Endothelial cell of umbilical vein (primary cell): ENCODE measurements at regions not wholly inside any gene's neighbourhood (a gene's known extent, or its start where the extent isn't known, plus 50 kb on each side); places are given as distances from the start of the nearest gene placed in this dataset.

ENCODE experiments used
- BruUV-seq: library from RNA; stranded (reverse); fragments of 400-500 nt; replicated peaks from 2 replicates; lab custom pipeline; 2021; lab: Mats Ljungman, UMichigan
- CTCF ChIA-PET: fragments of 300-600, 350-600 bp; sonication (Branson Sonifier 250); formaldehyde crosslinking; loops from one replicate; lab custom pipeline; 2021; ENCODE audit warnings: antibody characterized with exemption, inconsistent platforms; lab: Charles Lee
- POLR2A ChIA-PET: fragments of 300-600, 350-600 bp; sonication (Branson Sonifier 250); formaldehyde crosslinking; loops from one replicate; lab custom pipeline; 2021; ENCODE audit warnings: antibody characterized with exemption, inconsistent platforms; lab: Charles Lee
- DNase-seq: peaks from one replicate; pipeline ENCODE4 v3.0.0-alpha.2; 2011; ENCODE audit warnings: low read depth, low spot score
- FAIRE-seq: peaks from 2 replicates; lab custom pipeline; 2011; peaks lifted over from hg19 to GRCh38; lab: Jason Lieb, UNC
- H2AFZ ChIP-seq: 2 replicates; pipeline ENCODE4 v1.6.0; 2012; ENCODE audit warnings: low read depth, low read length, control low read depth, inconsistent platforms
- H3K27ac ChIP-seq: 2 replicates; pipeline ENCODE4 v1.5.1; 2011; ENCODE audit warnings: low read depth, mild to moderate bottlenecking, control low read depth, low read length, moderate library complexity; ENCODE audit not compliant: insufficient read depth
- H3K27me3 ChIP-seq, 2 experiments: 2 replicates each; pipeline versions ENCODE4 v1.6.0 to v1.6.1; 2011; ENCODE audit warnings: low read length in 2 of 2, mixed read lengths in 1 of 2; ENCODE audit not compliant: control insufficient read depth in 2 of 2, insufficient read depth in 2 of 2
- H3K36me3 ChIP-seq, 2 experiments: 2 replicates in 1 of 2; 3 replicates in 1 of 2; pipeline ENCODE4 v1.5.1; 2011; ENCODE audit warnings: low read length in 2 of 2, mild to moderate bottlenecking in 1 of 2, moderate library complexity in 1 of 2; ENCODE audit not compliant: control insufficient read depth in 2 of 2, insufficient read depth in 2 of 2; ENCODE audit errors: extremely low read depth in 1 of 2
- H3K4me1 ChIP-seq: 3 replicates; pipeline ENCODE4 v1.5.1; 2011; ENCODE audit warnings: mild to moderate bottlenecking, low read length; ENCODE audit not compliant: control insufficient read depth, insufficient read depth; ENCODE audit errors: extremely low read depth
- H3K4me2 ChIP-seq: 2 replicates; pipeline ENCODE4 v1.6.1; 2011; ENCODE audit warnings: low read length, control low read depth, mixed read lengths; ENCODE audit not compliant: insufficient read depth
- H3K4me3 ChIP-seq, 3 experiments: fragments of 200-600 bp in 1 of 3; sonication (generic), shearing (Covaris generic) in 1 of 3; replicated peaks in 1 of 3; 2 replicates each; pipeline ENCODE4 v1.5.1; 2011 to 2016; ENCODE audit warnings: control low read depth in 3 of 3, low read length in 3 of 3, mild to moderate bottlenecking in 2 of 3, inconsistent platforms in 1 of 3, low read depth in 1 of 3, moderate library complexity in 1 of 3; ENCODE audit not compliant: insufficient read depth in 1 of 3
- H3K79me2 ChIP-seq: 2 replicates; pipeline ENCODE4 v1.6.0; 2012; ENCODE audit warnings: low read length, inconsistent platforms; ENCODE audit not compliant: control insufficient read depth, insufficient read depth
- H3K9ac ChIP-seq: replicated peaks from 2 replicates; pipeline ENCODE3; 2011; ENCODE audit warnings: low read length, control low read depth; ENCODE audit not compliant: insufficient read depth; ENCODE audit errors: extremely low read depth
- H3K9me1 ChIP-seq: replicated peaks from 3 replicates; pipeline ENCODE4 v1.6.0; 2011; ENCODE audit warnings: mild to moderate bottlenecking, low read length; ENCODE audit not compliant: control insufficient read depth, insufficient read depth; ENCODE audit errors: extremely low read depth
- H3K9me3 ChIP-seq: replicated peaks from 2 replicates; pipeline ENCODE4 v1.5.1; 2012; ENCODE audit warnings: low read length, inconsistent platforms; ENCODE audit not compliant: control insufficient read depth, insufficient read depth
- H4K20me1 ChIP-seq: replicated peaks from 2 replicates; pipeline ENCODE3; 2011; ENCODE audit warnings: mild to moderate bottlenecking, low read length; ENCODE audit not compliant: control insufficient read depth, insufficient read depth; ENCODE audit errors: extremely low read depth
- EZH2 ChIP-seq: IDR thresholded peaks from 2 replicates; pipeline ENCODE4 v1.6.1; 2012; ENCODE audit warnings: borderline replicate concordance, low read depth, mild to moderate bottlenecking, moderate library complexity, low read length, inconsistent platforms; ENCODE audit not compliant: severe bottlenecking
- FOS ChIP-seq: IDR thresholded peaks from 2 replicates; pipeline ENCODE4 v1.6.1; 2011; ENCODE audit warnings: mild to moderate bottlenecking, low read length, moderate library complexity, borderline replicate concordance; ENCODE audit not compliant: insufficient read depth
- GATA2 ChIP-seq: IDR thresholded peaks from 2 replicates; pipeline ENCODE4 v1.7.0; 2011; ENCODE audit warnings: low read depth, mild to moderate bottlenecking, moderate library complexity, mixed read lengths, low read length; ENCODE audit not compliant: insufficient read length, insufficient read depth
- JUN ChIP-seq: IDR thresholded peaks from 2 replicates; pipeline ENCODE4 v1.6.1; 2011; ENCODE audit warnings: borderline replicate concordance, low read depth; ENCODE audit not compliant: insufficient read length, insufficient read depth
- POLR2A ChIP-seq: IDR thresholded peaks from 2 replicates; pipeline ENCODE4 v1.6.1; 2012; ENCODE audit warnings: low read depth, mild to moderate bottlenecking, control low read depth, low read length
- POLR2AphosphoS5 ChIP-seq: IDR thresholded peaks from 2 replicates; pipeline ENCODE4 v1.6.1; 2012; ENCODE audit warnings: low read depth, mild to moderate bottlenecking, control low read depth, low read length, moderate library complexity; ENCODE audit not compliant: insufficient read depth
- dilution Hi-C: fragments of 300-500 bp; cut with MboI; formaldehyde crosslinking; loops from one replicate; pipeline ENCODE4 v1.15.0; 2019; ENCODE audit warnings: low sequenced_read_pairs; ENCODE audit not compliant: extremely low pct_ligation_motif_present
- intact Hi-C: fragments of 100-400 bp; cut with micrococcal nuclease; formaldehyde crosslinking; loops from one replicate; pipeline ENCODE4 v1.10.0; 2022
- TF ChIP-seq, protein P1 (sequence below), 2 donors: IDR thresholded peaks; 1 replicate in 1 of 2; 2 replicates in 1 of 2; pipeline ENCODE4 v1.5.1; 2011; ENCODE audit warnings: low read length in 2 of 2, mild to moderate bottlenecking in 2 of 2, moderate library complexity in 2 of 2, control low read depth in 1 of 2, inconsistent platforms in 1 of 2, low read depth in 1 of 2; ENCODE audit not compliant: insufficient read depth in 1 of 2; ENCODE audit errors: extremely low read depth in 1 of 2
- TF ChIP-seq, protein P2 (sequence below): IDR thresholded peaks from 2 replicates; pipeline ENCODE4 v1.6.1; 2011; ENCODE audit not compliant: insufficient read depth, insufficient read length

DNA sequence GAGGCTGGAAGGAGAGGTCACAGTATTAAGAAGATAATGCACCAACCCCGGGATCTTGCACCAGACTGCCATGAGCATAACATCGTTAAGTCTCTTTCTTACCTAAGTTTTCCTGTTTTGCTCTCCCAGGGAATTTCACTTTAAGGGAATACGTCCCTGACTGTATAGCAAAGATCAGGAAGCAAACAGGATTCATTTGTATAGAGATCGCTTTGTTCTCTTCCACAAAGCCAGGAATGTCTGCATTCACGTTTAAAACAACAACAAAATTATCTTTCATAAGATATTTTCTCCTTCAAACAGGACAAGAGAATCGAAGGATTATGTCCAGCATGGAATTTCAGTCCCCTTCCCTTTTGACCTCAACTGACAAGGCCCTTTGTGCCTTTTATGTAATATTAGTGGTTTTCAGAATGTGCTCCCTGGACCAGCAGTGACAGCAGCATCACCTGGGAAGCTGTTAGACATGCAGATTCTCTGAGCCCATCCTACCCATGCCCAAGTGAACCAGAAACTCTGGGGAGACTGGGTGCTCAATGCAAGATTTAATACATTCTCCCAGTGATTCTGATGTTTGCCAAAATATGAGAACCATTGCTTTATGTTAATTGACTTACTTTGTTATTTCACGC lies 286.3 kb downstream of the FGFR2 start:
- intact Hi-C loops (no loop called here), dilution Hi-C loops (no loop called here)
- Histone ChIP-seq H3K36me3 (no peaks in the 10 kb centered on the region), H4K20me1 (no peaks in the 10 kb centered on the region), H3K4me1 (no peaks in the 10 kb centered on the region), H3K79me2 (no peaks in the 10 kb centered on the region), H3K9me1 (no peaks in the 10 kb centered on the region), H3K27ac (no peak overlapping the region), H3K4me3 (no peak overlapping the region), H3K9ac (no peak overlapping the region), H3K4me2 (no peak overlapping the region), H2AFZ (no peak overlapping the region), H3K27me3 (no peaks in the 10 kb centered on the region), H3K9me3 (no peaks in the 10 kb centered on the region)
- POLR2A ChIA-PET = no interaction called here
- BruUV-seq = no TSS peak
- TF ChIP-seq POLR2AphosphoS5 (no peak), GATA2 (no peak), FOS (no peak), EZH2 (no peak), JUN (no peak), POLR2A (no peak)
- TF ChIP-seq, protein P1, sequence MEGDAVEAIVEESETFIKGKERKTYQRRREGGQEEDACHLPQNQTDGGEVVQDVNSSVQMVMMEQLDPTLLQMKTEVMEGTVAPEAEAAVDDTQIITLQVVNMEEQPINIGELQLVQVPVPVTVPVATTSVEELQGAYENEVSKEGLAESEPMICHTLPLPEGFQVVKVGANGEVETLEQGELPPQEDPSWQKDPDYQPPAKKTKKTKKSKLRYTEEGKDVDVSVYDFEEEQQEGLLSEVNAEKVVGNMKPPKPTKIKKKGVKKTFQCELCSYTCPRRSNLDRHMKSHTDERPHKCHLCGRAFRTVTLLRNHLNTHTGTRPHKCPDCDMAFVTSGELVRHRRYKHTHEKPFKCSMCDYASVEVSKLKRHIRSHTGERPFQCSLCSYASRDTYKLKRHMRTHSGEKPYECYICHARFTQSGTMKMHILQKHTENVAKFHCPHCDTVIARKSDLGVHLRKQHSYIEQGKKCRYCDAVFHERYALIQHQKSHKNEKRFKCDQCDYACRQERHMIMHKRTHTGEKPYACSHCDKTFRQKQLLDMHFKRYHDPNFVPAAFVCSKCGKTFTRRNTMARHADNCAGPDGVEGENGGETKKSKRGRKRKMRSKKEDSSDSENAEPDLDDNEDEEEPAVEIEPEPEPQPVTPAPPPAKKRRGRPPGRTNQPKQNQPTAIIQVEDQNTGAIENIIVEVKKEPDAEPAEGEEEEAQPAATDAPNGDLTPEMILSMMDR (IDR thresholded peaks at IDR 0.05; ENCODE audit: extremely low read depth in 1 of 2, insufficient read depth in 1 of 2, low read depth in 1 of 2, low read length in 2 of 2) = no peak
- TF ChIP-seq, protein P2, sequence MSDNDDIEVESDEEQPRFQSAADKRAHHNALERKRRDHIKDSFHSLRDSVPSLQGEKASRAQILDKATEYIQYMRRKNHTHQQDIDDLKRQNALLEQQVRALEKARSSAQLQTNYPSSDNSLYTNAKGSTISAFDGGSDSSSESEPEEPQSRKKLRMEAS = no peak
- CTCF ChIA-PET = no interaction called here
- FAIRE-seq (no peak), DNase-seq (no peak)
